ENCODE measurements at regions not wholly inside any gene's neighbourhood (a gene's known extent, or its start where the extent isn't known, plus 50 kb on each side); places are given as distances from the start of the nearest gene placed in this dataset.

DNA sequence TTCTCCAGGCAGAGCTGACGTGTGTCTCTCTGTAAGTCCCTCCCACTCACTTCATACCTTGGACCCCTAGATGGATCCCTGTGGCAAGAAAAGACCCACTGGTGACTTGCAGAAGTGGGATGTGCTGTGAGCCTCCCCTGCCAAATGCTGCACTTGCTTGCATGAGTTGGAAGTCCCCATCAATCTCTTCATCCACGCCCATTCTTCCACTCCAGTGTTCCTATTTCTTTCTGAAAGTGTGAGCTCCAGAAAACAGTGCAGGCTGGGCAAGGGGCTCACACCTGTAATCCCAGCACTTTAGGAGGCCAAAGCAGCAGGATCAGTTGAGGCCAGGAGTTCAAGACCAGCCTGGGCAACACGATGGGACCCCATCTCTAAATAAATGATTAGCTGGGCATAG, 254.1 kb upstream of the IRF2BP2 start:
- TF ChIP-seq POLR2AphosphoS5 (IDR thresholded peaks at IDR 0.05; ENCODE audit: low read depth, low read length), result no peak
- no peak for TF ChIP-seq POLR2A (IDR thresholded peaks at IDR 0.05; ENCODE audit: low read depth, low read length)
